Suprapubic skin (tissue), 4 donors: ENCODE measurements at regions not wholly inside any gene's neighbourhood (a gene's known extent, or its start where the extent isn't known, plus 50 kb on each side); places are given as distances from the start of the nearest gene placed in this dataset.

Experiments
- CTCF ChIP-seq, 2 donors: fragments of 200-600 bp in 1 of 2; fragments of 450-650 bp in 1 of 2; sonication (generic) in 1 of 2; IDR thresholded peaks; one replicate each; pipeline ENCODE4 v1.5.1; 2016 to 2019; ENCODE audit warnings: antibody characterized with exemption in 2 of 2, mild to moderate bottlenecking in 1 of 2, moderate library complexity in 1 of 2
- POLR2A ChIP-seq, 2 donors: fragments of 450-650 bp; IDR thresholded peaks; one replicate each; pipeline ENCODE4 v1.6.1; 2017; ENCODE audit warnings: antibody characterized with exemption in 2 of 2, mild to moderate bottlenecking in 2 of 2, moderate library complexity in 2 of 2
- POLR2AphosphoS5 ChIP-seq, 3 donors: sonication (generic); formaldehyde crosslinking; IDR thresholded peaks; one replicate each; pipeline ENCODE4 v1.6.1; 2017; ENCODE audit warnings: antibody characterized with exemption in 3 of 3

DNA sequence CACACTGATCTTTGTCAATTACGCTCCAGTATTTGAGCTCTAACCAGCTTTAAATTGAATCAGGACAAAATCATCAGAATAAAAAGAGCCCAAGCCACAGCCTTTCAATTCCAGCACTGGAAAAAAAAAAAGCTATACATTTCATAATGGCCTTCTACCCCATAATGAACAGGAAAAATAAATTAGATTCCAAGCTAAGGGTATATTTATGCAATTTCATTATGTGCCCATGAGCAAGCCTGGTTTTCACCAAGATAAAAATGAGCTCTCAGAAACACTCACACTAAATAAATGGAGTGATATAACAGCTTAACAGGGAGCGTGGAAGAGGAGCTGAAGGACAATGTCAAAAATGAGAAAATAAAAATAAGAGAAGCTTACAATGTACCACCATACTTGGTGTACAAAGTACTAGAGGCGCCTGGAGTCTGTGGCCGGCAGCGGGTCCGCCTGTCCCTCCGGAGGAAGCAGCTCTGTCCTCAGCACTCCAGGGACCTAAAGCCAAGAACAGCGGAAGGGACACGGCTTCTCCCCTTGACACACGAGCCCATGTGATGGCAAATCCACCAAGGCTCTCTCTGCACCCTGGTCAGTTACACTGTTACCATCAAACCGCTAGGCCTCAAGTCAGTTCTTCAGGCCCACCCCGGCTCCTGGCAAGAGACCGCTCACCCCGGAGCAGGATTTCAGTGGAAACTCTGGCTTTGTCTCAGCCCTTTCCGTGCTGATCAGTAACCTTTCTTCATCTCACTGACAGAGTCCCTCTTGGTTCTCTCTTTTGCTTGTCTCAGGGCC lies 69.6 kb downstream of the RBFOX3 start:
- TF ChIP-seq POLR2A (IDR thresholded peaks at IDR 0.05): no peak
- TF ChIP-seq CTCF (IDR thresholded peaks at IDR 0.05): no peak
- TF ChIP-seq POLR2AphosphoS5 (IDR thresholded peaks at IDR 0.05): no peak
